OCI-LY3 (cell line): ENCODE measurements at regions not wholly inside any gene's neighbourhood (a gene's known extent, or its start where the extent isn't known, plus 50 kb on each side); places are given as distances from the start of the nearest gene placed in this dataset.

Experiments used
- H2AFZ ChIP-seq: fragments of 200-600, 300-600 bp; shearing (Covaris generic); 2 replicates; pipeline ENCODE4 v1.6.0; 2014; ENCODE audit warnings: antibody characterized with exemption, low read depth, low read length
- H3K27ac ChIP-seq: fragments of 200-600, 300-600 bp; sonication (generic); 2 replicates; pipeline ENCODE4 v1.5.1; 2014; ENCODE audit warnings: mild to moderate bottlenecking, low read length, moderate library complexity, mixed read lengths
- H3K27me3 ChIP-seq: fragments of 200-600, 300-600 bp; sonication (generic); 2 replicates; pipeline ENCODE4 v1.6.1; 2014; ENCODE audit warnings: low read depth, low read length, mixed read lengths
- H3K36me3 ChIP-seq: fragments of 200-600, 300-600 bp; sonication (generic); replicated peaks from 2 replicates; pipeline ENCODE3; 2014; ENCODE audit warnings: low read depth, low read length, mixed read lengths
- H3K4me1 ChIP-seq: fragments of 300-600, 200-600 bp; sonication (generic); 2 replicates; pipeline ENCODE4 v1.6.1; 2014; ENCODE audit warnings: low read length, mixed read lengths
- H3K4me2 ChIP-seq: fragments of 200-600, 300-600 bp; sonication (generic); 2 replicates; pipeline ENCODE4 v1.6.1; 2014; ENCODE audit warnings: low read length, mixed read lengths
- H3K4me3 ChIP-seq: fragments of 300-600, 200-600 bp; sonication (generic); 2 replicates; pipeline ENCODE4 v1.5.1; 2014; ENCODE audit warnings: antibody characterized with exemption, mild to moderate bottlenecking, low read length, moderate library complexity
- H3K79me2 ChIP-seq: fragments of 300-600, 200-600 bp; shearing (Covaris generic); 2 replicates; pipeline ENCODE4 v1.6.1; 2014; ENCODE audit warnings: mild to moderate bottlenecking, low read length, mixed read lengths
- H3K9ac ChIP-seq: fragments of 300-600, 200-600 bp; shearing (Covaris generic); 2 replicates; pipeline ENCODE4 v1.6.0; 2014; ENCODE audit warnings: mild to moderate bottlenecking, low read length, moderate library complexity
- H3K9me3 ChIP-seq: fragments of 200-600, 300-600 bp; shearing (Covaris generic); 2 replicates; pipeline ENCODE4 v1.6.1; 2014; ENCODE audit warnings: low read length, mixed read lengths; ENCODE audit not compliant: insufficient read depth
- H4K20me1 ChIP-seq: fragments of 200-600, 300-600 bp; sonication (generic); 2 replicates; pipeline ENCODE4 v1.6.1; 2016; ENCODE audit warnings: low read length, mixed read lengths; ENCODE audit not compliant: insufficient read depth
- CTCF ChIP-seq: fragments of 200-600, 300-600 bp; sonication (generic); IDR thresholded peaks from 2 replicates; pipeline ENCODE4 v1.5.1; 2014; ENCODE audit warnings: antibody characterized with exemption, low read length, low read depth
- EZH2phosphoT487 ChIP-seq: fragments of 200-600 bp; shearing (Covaris generic); IDR thresholded peaks from 2 replicates; pipeline ENCODE4 v1.6.1; 2018; ENCODE audit warnings: antibody characterized with exemption, mixed run types, low read depth

- H3K27ac ChIP-seq: no peak overlapping the region
- H3K4me1 ChIP-seq: peaks cover 25% of the 10 kb centered on the region
- no peaks in the 10 kb centered on the region for H3K79me2 ChIP-seq
- H4K20me1 ChIP-seq: no peaks in the 10 kb centered on the region
- H3K27me3 ChIP-seq: no peaks in the 10 kb centered on the region
- no peak overlapping the region for H2AFZ ChIP-seq
- no peak overlapping the region for H3K4me2 ChIP-seq
- no peak overlapping the region for H3K4me3 ChIP-seq
- no peaks in the 10 kb centered on the region for H3K9me3 ChIP-seq
- no peak overlapping the region for H3K9ac ChIP-seq
- H3K36me3 ChIP-seq: no peaks in the 10 kb centered on the region
- no peak for TF ChIP-seq EZH2phosphoT487
- TF ChIP-seq CTCF: no peak
These were observed 119.5 kb downstream of the KDR start for GRCh38 chr4:55005910-55006309.

- H2AFZ ChIP-seq: no peak overlapping the region
These were observed 120.6 kb downstream of the KDR start for GRCh38 chr4:55004831-55005230.

GRCh38 chr4:55002431-55002830, 123.0 kb downstream of the KDR start:
- Histone ChIP-seq H2AFZ (no peak overlapping the region), H3K27me3 (no peaks in the 10 kb centered on the region), H4K20me1 (no peaks in the 10 kb centered on the region), H3K79me2 (no peaks in the 10 kb centered on the region), H3K4me2 (0 out of 2 replicates have a peak overlapping the region, but pooled peaks have one; percentile 21), H3K36me3 (no peaks in the 10 kb centered on the region), H3K27ac (no peak overlapping the region), H3K4me3 (no peak overlapping the region), H3K9ac (no peak overlapping the region), H3K4me1 (peaks cover 28% of the 10 kb centered on the region), H3K9me3 (no peaks in the 10 kb centered on the region)
- TF ChIP-seq CTCF: no peak
- no peak for TF ChIP-seq EZH2phosphoT487

More at GRCh38 chr4:55004831-55005230, 120.6 kb downstream of the KDR start:
- Histone ChIP-seq H3K9ac (no peak overlapping the region), H3K9me3 (no peaks in the 10 kb centered on the region), H3K4me3 (no peak overlapping the region), H3K27me3 (no peaks in the 10 kb centered on the region), H3K27ac (no peak overlapping the region), H4K20me1 (no peaks in the 10 kb centered on the region), H3K4me2 (no peak overlapping the region), H3K79me2 (no peaks in the 10 kb centered on the region), H3K36me3 (no peaks in the 10 kb centered on the region), H3K4me1 (peaks cover 28% of the 10 kb centered on the region)
- TF ChIP-seq EZH2phosphoT487: no peak
- TF ChIP-seq CTCF: no peak

- no peaks in the 10 kb centered on the region for H3K79me2 ChIP-seq
- H4K20me1 ChIP-seq: no peaks in the 10 kb centered on the region
- no peaks in the 10 kb centered on the region for H3K27me3 ChIP-seq
- peaks cover 28% of the 10 kb centered on the region for H3K4me1 ChIP-seq
- H3K36me3 ChIP-seq: no peaks in the 10 kb centered on the region
- no peaks in the 10 kb centered on the region for H3K9me3 ChIP-seq
- H3K9ac ChIP-seq: no peak overlapping the region
- 0 out of 2 replicates have a peak overlapping the region, but pooled peaks have one; percentile 12 for H3K27ac ChIP-seq
- H3K4me3 ChIP-seq: no peak overlapping the region
- H3K4me2 ChIP-seq: peak overlapping the region; percentile 21
- no peak for TF ChIP-seq EZH2phosphoT487
- TF ChIP-seq CTCF: no peak
- no peak overlapping the region for H2AFZ ChIP-seq
These were observed 123.9 kb downstream of the KDR start for GRCh38 chr4:55001538-55001937.
